D341Med (cell line): ENCODE measurements at regions not wholly inside any gene's neighbourhood (a gene's known extent, or its start where the extent isn't known, plus 50 kb on each side); places are given as distances from the start of the nearest gene placed in this dataset.
"Not testable (repeated sequence)": the region's sequence is repeated elsewhere in the genome, so short reads cannot be mapped to it uniquely, and the experiment has no call there.

Source experiments
- DNase-seq: peaks from one replicate; pipeline ENCODE4 v3.0.0; 2012; ENCODE audit warnings: low spot score

DNA sequence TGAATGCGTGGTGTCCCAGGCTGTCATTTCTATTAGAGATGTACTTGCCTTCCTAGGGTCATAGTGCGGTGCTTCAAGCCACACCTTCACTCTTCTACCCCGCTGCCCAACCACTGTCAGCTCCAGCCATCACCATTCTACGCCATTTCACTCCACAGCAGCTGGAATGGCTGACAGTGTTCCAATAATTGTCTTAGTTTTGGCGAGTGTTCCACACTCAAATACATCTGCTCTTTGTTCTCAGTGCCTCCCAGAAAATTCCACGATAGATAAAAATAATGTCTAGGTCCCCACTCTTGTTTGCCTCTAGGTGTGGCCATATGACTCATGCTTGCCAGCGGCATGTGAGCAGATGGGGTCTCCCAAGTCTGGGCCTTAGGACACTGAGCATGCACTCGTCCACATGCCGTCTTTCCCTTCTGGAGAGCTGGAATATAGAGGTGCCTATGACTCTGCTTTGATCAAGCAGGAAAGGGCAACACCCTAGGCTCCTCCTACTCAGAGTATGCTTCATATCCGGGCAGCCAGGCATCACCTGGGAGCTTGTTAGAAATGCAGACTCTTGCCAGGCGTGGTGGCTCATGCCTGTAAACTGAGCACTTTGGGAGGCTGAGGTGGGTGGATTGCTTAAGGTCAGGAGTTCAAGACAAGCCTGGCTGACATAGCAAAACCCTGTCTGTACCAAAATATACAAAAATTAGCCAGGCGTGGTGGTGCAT, 163.0 kb downstream of the BRMS1L start:
- no peak for DNase-seq

DNA sequence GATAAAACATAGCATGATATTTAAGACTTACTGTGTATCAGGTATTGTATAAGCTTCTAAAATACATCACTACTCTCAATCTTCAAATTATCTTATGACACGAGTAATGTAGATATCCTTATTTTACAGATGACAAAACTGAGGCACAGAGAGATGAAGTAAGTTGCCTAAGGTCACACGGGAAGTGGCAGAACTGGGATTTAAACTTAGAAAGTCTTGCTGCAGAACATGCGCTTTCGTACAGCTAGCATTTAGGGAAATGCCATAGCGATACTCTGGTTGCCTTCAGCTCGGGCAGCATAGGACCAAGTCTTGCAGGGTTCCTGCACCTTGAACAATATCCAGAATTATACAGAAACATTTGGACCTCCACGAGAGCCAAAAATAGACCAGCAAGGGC, 162.4 kb downstream of the BRMS1L start:
- no peak for DNase-seq

DNA sequence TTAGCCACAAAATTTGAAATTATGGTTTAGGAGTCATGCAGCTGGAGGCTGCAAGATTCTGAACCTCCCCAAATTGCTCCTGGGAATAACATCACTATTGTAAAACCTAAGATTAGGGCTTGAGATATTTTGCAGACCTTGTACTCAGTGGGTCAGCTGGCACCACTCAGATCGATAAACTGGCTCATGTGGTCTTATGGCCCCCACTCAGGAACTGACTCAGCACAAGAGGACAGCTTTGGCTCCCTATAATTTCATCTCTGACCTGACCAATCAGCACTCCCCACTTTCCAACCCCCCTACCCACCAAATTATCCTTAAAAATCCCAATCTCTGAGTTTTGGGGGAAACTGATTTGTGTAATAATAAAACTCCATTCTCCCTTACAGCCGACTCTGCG, 161.6 kb downstream of the BRMS1L start:
- DNase-seq = no peak

DNA sequence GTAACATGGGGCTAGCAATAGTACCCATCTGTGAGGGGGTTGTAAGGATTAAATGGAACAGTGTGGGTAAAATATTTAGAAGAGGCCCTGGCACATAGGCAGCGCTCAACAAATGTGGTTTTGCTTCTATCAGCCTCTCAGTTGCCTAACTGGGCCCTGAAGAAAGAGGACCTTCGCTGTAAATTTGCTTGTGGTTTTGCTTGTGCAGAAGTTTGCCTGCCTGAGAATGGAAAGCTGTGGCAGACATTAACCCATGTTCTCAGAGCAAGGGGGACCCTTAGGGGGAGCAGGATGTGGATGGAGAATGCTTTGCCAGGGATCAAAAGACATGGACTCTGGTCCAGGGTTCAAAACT, 160.1 kb downstream of the BRMS1L start:
- no peak for DNase-seq

DNA sequence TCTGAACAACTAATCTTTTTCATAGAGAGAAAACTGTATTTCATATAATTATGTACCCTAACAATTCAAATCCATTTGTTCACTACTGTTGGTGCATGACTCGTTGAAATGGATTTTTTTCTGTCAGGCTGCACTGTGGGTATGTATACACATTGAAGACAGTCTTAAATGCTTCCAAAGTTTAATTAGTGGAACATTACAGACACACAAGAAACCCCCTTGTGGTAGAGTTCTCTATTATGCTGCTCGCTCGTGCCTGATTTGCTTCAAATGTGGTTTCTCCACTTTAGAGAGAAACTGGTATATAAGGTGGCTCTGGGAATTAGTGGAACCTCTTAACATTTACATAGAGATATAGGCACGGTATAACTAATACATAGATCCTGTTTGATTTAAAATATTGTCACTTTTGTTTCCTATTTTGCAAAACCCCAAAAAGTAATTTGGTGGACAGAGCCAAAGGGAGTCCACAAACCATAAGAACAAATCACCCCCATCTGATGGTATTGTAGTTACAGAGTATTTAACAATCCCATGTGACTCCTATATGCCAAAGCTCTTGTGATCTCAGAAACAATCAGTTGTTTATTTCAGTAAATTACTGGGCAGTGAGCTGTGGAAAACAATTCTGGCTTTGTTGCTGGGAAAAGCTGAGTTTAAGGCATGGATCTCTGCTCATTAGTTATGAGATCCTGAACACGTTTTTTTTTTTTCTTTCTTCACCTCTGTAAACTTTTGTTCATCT, 159.5 kb downstream of the BRMS1L start:
- DNase-seq = no peak

DNA sequence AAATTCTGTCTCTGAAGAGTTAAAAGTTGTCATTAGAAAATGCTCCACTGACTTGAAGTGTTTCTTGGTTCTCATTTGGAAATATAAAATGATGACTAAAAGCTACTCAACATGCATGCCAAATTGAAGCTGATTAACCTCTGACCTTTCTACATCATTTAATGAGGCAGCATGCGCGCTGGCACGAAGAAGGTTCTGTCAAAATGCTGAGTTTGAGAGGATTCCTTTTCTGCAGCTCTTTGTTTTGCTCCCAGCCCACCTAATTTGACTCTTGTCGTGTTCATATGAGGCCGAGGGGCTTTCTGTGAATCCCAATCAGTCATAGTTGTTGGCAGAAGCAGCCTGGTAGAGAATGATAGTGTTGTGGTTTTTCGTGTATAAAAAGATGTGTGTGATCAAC, 153.4 kb downstream of the BRMS1L start:
- no peak for DNase-seq

DNA sequence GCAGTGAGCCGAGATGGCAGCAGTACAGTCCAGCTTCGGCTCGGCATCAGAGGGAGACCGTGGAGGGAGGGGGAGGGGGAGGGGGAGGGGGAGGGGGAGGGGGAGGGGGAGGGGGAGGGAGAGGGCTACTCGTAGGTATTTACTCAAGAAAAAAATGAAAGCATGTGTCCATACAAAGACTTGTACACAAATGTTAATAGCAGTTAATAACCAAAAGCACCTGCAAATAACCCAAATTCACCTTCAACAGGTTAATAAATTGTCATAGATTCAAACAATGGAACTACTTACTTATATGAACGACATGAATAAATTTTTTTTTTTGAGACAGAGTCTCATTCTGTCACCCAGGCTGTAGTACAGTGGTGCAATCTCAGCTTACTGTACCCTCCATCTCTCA, 152.4 kb downstream of the BRMS1L start:
- DNase-seq = no peak

DNA sequence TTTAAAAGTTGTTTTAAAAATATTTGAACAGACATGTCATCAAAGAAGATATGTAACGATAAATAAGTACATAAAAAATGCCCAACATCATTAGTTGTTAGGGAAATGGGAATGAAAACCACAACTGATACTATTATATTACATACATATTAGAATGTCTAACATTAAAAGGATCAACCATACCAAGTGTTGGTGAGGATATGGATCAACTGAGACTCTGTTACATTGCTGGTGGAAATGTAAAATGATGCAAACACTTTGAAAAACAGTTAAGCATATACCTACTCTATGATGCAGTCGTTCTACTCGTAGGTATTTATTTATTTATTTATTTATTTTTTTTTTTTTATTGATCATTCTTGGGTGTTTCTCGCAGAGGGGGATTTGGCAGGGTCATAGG, 149.7 kb downstream of the BRMS1L start:
- no peak for DNase-seq

DNA sequence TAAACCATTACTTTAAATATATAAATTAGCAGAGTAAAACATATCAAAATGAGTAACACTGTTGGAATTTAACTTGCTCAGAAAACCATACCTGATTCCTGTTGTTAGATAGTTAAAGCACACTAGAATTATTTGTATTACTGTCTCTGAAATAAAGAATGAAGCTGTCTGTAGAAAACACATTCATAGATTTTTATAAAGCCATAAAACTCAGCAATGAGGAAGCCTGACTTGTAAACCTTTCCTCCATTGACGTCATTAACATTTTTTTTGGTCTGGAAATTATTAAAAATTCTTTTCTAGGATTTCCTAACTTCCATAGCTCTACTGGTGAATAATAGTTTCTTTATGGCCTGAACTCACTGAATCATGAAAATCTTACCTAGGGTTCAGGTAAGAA, 147.6 kb downstream of the BRMS1L start:
- no peak for DNase-seq

DNA sequence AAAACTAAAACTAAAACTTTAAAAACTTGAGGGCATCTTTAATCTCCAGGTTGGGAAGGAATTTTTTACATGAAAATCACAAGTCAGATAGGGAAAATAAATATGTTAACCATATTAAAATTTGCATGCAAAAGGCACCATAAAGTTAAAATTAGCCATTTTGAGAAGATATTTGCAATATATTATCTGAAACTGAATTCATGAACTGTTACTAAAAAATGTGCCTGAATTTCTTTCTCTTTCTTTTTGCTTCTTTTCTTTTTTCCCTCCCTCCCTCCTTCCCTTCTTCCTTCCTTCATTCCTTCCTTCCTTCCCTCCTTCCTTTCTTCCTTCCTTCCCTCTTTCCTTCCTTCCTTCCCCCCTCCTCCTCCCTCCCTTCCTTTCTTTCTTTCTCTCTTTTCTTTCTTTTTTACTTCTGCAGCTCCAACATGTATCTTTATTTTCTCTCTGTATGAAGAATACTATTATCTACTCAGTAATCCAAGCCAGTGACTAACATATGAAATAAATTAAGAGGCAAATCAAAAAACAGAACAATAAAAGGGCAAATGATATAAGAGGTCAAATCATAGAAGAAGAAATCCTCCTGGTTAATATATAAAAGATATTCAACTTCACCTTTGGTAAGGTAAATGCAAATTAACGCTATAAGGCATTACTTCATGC, 146.0 kb downstream of the BRMS1L start:
- DNase-seq = no peak

DNA sequence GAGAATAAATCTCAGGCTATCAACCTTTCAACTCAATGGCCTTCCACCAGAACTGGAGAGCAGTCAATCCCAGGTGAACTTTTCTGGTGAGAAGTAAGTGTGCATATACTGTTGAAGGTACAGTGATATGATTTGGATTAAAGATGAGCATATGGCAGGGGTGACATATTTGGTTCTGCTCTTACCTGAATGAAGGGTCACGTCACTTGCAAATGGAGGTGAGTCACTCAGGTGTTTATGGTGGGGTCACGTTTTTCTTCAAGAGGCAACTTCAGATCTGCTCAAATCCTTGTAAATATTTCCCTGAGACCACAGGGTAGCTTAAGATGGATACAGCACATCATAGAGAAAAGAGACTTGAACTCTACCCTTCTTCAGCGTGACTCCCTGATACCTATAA, 143.2 kb downstream of the BRMS1L start:
- DNase-seq = no peak

DNA sequence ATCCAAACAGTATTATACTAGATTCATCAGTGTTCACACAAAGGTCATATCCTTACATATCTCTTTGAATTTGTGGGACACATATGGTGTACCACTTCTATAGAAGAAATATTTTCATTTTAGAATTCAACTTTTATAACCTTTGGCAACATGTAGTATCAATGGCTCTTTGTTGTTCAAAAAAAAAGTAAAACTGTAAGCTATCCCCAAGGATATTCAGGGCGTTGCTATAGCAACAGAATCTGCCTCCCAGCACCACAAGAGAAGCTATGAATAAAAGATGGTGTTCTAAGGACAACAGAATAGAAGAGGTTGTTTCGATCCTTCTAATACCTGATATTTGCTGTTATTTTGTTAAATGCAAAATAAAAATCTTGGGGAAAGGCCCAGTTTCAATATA, 139.3 kb downstream of the BRMS1L start:
- DNase-seq = no peak

DNA sequence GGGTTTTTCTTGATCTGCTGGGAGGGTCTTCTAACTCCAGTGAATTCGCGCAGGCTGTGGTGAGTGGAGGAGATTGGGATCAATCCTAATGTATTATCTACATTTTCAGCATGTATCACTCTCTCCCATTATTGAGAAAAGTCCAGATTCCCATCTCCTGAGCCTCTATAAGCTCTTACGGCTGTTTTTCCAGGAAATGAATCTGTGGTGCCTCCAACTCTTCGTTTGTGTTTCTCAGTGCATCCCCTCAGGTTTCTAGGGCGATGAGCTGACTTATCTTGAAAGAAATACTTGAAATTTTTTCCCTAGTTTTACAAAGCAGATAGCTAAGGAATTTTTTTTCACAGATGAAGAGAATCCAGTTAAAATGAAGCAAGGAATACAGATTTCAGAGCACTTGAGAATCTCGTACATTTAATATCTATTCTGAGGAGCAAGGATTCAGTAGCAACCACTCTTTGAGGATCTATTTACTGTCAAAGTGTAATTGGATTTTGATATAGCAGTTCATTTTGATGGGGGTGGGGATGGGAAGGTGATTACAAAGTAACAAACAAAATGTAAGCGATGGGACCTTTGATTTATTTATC, 138.7 kb downstream of the BRMS1L start:
- DNase-seq = no peak

DNA sequence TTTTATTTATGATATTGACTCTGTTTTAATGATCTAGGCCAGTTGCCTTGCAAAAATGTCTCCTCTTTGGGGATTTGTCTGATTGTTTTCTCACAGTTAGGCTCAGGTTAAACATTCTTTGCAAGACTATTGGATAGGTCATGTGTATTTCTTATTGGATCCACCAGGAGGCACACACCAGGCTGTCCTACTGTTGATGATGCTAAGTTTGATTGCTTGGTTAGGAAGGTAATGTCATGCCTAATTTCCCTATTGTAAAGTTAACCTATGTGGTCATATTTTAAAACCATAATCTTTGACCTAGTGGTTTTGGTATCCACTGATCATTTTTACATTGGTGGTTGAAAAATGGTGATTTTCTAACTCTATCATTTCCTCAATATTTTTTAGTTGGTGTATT, 137.1 kb downstream of the BRMS1L start:
- peak; percentile 29 for DNase-seq

DNA sequence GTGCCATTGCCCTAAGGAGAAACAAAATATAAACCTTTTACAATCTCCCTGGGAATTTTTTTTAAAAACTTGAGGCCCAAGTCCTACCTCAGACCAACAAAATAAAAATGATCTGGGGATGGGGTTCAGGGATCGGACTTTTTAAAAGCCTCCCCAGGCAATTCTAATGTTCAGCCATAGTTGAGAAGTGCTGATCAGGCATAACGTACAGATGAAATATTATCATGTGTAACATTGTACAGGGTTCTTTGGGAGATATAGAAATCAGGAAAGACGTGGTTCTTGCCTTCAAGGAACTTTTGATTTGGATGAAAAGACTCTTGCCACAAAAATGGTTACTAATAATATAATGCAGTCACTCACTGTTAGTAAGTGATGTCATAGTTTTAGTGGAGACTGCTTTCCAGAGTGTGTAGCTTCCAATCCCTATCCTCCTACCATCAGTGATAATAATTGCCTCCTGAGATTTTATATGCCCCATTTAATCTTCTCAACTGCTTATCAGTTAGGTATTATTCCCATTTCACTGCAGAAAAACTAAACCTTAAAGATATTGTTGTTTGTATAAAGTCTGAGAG, 135.6 kb downstream of the BRMS1L start:
- no peak for DNase-seq

DNA sequence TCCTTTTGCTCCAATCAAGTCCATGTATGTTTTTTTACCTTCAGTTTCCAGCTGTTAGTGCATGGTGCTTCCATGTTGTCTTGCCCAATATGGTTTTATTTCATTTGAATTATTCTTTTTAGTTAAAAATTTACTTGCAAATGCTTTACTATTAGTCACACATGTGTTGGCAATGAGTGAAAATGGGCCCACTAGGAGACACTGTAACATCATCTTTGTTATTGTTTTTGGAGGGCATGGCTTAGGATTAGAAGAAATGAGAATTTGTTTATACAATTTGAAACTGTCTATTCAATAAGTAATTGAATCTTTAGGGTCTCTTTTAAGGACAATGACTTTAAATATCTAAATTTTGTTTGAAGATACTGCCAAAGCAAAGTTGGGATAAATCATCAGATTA, 133.7 kb downstream of the BRMS1L start:
- no peak for DNase-seq

DNA sequence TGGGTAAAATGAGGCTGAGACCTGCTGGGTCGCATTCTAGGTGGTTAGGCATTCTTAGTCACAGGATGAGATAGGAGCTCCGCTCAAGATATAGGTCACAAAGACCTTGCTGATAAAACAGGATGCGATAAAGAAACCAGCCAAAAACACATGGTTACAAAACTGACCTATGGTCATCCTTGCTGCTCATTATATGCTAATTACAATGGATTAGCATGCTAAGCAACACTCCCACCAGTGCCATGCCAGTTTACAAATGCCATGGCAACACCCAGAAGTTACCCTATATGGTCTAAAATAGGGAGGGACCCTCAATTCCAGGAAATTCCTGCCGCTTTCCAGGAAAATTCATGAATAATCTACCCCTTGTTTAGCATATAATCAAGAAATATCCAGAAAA, 132.4 kb downstream of the BRMS1L start:
- DNase-seq = no peak

DNA sequence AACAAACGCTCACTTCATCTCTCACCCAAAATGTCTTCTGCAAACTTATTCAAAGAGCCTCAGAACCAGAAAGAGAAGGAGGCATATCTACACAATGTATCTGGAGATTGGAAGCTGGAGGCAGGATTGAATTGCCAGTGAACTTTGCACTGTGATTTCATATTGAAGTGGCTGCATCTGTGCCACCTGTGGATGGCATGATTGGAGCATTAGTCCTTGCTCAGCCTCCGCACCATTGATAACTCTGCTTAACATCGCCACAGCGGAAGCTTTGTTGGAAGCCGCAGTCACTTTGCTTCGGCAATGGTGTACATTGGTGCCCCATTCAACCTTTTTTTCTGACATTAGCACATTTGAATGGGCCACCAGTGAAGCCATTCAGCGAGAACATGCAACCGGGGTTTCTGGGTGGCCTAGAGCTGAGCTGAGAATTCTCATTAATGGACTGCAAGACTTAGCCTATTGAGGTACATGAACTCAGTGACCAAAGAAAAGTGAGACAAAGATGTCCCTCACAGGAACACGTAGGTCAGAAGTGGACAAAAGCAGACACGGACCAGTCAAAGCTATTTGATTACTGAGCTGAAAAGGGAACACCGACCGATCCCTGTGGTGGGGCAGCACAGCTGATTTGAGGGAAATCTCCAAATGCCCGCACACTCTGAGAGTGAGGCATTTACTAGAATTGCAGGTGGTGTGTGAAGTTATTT, 130.4 kb downstream of the BRMS1L start:
- no peak for DNase-seq

DNA sequence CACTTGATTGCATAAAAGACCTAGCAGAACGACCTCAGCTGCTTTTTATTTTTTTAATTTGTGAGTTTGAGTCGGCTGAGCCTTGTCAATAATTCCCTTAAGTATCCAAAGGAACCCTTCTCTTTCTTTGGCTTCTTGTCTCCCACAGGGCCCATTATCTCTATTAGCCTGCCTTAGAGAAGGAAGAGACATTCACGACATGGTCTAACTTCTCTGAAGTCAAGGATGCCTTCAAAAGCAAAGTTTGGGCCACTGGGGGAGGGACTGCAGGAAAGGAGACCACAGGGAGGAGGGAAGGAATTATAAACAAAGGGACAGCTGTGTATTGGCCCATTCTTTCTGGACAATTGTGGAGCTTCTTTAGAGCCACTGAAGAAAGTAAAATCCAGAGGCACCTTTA, 126.4 kb downstream of the BRMS1L start:
- no peak for DNase-seq

DNA sequence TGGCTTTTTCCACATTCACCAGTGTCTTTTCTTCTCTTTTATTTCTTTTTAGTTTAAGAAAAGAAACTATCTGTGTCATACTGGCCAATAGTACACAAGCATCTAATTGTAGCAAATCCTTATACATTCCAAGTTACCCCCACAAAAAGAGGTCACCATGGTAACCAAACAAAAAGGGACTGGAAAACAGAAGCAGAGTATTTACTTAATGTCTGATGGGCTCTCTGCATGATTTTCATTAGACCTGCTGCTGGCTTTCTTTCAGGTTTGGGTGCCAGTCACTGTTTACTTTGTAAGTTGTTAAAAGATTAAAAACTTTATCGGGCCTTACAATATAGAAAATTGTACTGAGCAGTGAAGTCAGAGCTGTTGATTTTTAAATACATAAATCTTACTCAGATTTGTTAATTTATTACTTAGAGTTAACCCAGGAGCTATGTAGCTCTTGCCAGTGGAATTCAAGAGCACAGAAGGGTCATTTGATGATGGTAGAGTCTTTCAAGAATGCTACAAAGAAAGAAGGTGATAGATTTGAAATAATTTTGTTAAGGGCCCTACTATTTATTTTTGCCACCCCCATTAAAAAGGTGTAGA, 123.9 kb downstream of the BRMS1L start:
- no peak for DNase-seq

DNA sequence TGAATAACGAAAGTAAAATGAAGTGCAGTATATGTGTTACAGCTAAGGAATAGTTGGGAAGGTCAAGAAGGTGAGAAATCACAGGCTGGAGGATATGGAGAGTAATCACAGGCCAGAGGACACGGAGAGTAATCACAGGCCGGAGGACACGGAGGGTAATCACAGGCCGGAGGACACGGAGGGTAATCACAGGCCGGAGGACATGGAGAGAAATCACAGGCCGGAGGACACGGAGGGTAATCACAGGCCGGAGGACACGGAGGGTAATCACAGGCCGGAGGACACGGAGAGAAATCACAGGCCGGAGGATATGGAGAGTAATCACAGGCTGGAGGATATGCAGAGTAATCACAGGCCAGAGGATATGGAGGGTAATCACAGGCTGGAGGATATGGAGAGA, 121.8 kb downstream of the BRMS1L start:
- not testable (repeated sequence) for DNase-seq

DNA sequence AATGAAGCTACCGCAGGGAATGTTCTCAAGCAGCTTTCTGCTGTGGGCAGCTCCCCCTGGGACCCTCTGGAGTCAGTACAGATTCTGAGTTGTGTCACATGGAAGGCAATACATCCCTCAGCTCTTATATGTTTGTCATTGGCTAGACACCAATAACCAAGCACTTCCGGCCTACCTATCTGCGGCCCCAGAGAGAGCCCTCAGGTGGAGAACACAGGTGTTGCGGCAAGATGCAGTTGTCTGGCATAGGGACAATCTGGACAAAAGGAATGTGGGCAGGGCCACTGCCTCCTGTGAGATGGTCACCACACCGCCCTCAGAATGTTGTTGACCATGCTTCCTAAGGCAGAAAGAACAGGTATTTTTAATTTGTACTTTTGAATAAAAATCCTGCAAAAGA, 118.7 kb downstream of the BRMS1L start:
- DNase-seq = peak; percentile 69
